IPS DF 6.9 (cell line): ENCODE measurements at regions not wholly inside any gene's neighbourhood (a gene's known extent, or its start where the extent isn't known, plus 50 kb on each side); places are given as distances from the start of the nearest gene placed in this dataset.

Source experiments
- DNase-seq: peaks from one replicate; pipeline ENCODE4 v3.0.0-alpha.2; 2013; ENCODE audit warnings: low read depth, low spot score
- H3K27ac ChIP-seq: one replicate; pipeline ENCODE4 v1.5.1; 2013; ENCODE audit warnings: low read length, control low read depth
- H3K27me3 ChIP-seq: 2 replicates; pipeline ENCODE4 v1.6.1; 2013; ENCODE audit warnings: mild to moderate bottlenecking, low read length; ENCODE audit not compliant: control insufficient read depth, insufficient read depth
- H3K36me3 ChIP-seq: 2 replicates; pipeline ENCODE4 v1.6.1; 2013; ENCODE audit warnings: low read length; ENCODE audit not compliant: control insufficient read depth, insufficient read depth
- H3K4me1 ChIP-seq: 2 replicates; pipeline ENCODE4 v1.6.1; 2013; ENCODE audit warnings: low read length; ENCODE audit not compliant: control insufficient read depth, insufficient read depth
- H3K4me3 ChIP-seq: 2 replicates; pipeline ENCODE4 v1.5.1; 2013; ENCODE audit warnings: mild to moderate bottlenecking, low read length
- H3K9me3 ChIP-seq: 2 replicates; pipeline ENCODE4 v1.6.1; 2013; ENCODE audit warnings: low read length, inconsistent platforms; ENCODE audit not compliant: control insufficient read depth, insufficient read depth
- WGBS: extraction: QIAGEN DNeasy Blood & Tissue Kit; methylation state at CpG from one replicate; pipeline ENCODE4 v1.1.7; 2013; ENCODE audit warnings: mixed read lengths, missing lambda C conversion rate; ENCODE audit not compliant: insufficient read length, insufficient coverage; 5-methylcytosine and 5-hydroxymethylcytosine counted together

GRCh38 chr6:33869826-33870423 is 66.1 kb upstream of the MLN start:
- peaks cover 6% of the 10 kb centered on the region; the same call in 1 of the 2 replicates for H3K4me1 ChIP-seq
- no peaks in the 10 kb centered on the region for H3K36me3 ChIP-seq
- no peaks in the 10 kb centered on the region for H3K27me3 ChIP-seq
- no peak overlapping the region for H3K4me3 ChIP-seq
- H3K27ac ChIP-seq = no peak overlapping the region
- no CpG with 5 or more reads among the region's 11 CpGs for WGBS
- no peak for DNase-seq
- no peaks in the 10 kb centered on the region for H3K9me3 ChIP-seq

GRCh38 chr6:33869121-33869520 is 65.3 kb upstream of the MLN start:
- Histone ChIP-seq H3K9me3 (no peaks in the 10 kb centered on the region), H3K27me3 (no peaks in the 10 kb centered on the region), H3K27ac (no peak overlapping the region), H3K4me1 (peaks cover 6% of the 10 kb centered on the region; the same call in 1 of the 2 replicates), H3K36me3 (no peaks in the 10 kb centered on the region), H3K4me3 (no peak overlapping the region)
- DNase-seq = no peak
- no CpG with 5 or more reads among the region's 5 CpGs for WGBS

GRCh38 chr6:33868141-33868540 is 64.3 kb upstream of the MLN start:
- DNase-seq = no peak
- Histone ChIP-seq H3K4me1 (peaks cover 6% of the 10 kb centered on the region; the same call in 1 of the 2 replicates), H3K4me3 (no peak overlapping the region), H3K9me3 (no peaks in the 10 kb centered on the region), H3K36me3 (no peaks in the 10 kb centered on the region), H3K27ac (no peak overlapping the region), H3K27me3 (no peaks in the 10 kb centered on the region)
- no CpG with 5 or more reads among the region's 3 CpGs for WGBS

- DNase-seq = no peak
- Histone ChIP-seq H3K27me3 (no peaks in the 10 kb centered on the region), H3K4me3 (no peak overlapping the region), H3K4me1 (0 out of 2 replicates have a peak, but pooled peaks cover 2% of the 10 kb centered on the region), H3K9me3 (no peaks in the 10 kb centered on the region), H3K36me3 (no peaks in the 10 kb centered on the region), H3K27ac (no peak overlapping the region)
- no CpG with 5 or more reads among the region's 4 CpGs for WGBS
These were observed 61.8 kb upstream of the MLN start for GRCh38 chr6:33865478-33866077.

- Histone ChIP-seq H3K4me1 (no peaks in the 10 kb centered on the region), H3K27ac (no peak overlapping the region), H3K4me3 (no peak overlapping the region), H3K9me3 (no peaks in the 10 kb centered on the region), H3K36me3 (no peaks in the 10 kb centered on the region), H3K27me3 (no peaks in the 10 kb centered on the region)
- DNase-seq = no peak
- 100% methylated on average over 2 of the region's 6 CpGs for WGBS
These were observed 60.1 kb upstream of the MLN start for GRCh38 chr6:33863723-33864440.

- WGBS = no CpG with 5 or more reads among the region's 6 CpGs
- Histone ChIP-seq H3K4me3 (no peak overlapping the region), H3K36me3 (no peaks in the 10 kb centered on the region), H3K9me3 (no peaks in the 10 kb centered on the region), H3K27ac (no peak overlapping the region), H3K27me3 (no peaks in the 10 kb centered on the region), H3K4me1 (no peaks in the 10 kb centered on the region)
- no peak for DNase-seq
These were observed 59.3 kb upstream of the MLN start for GRCh38 chr6:33863084-33863483.

- H3K27me3 ChIP-seq = no peaks in the 10 kb centered on the region
- no CpG with 5 or more reads among the region's 4 CpGs for WGBS
- DNase-seq = no peak
These were observed 58.7 kb upstream of the MLN start for GRCh38 chr6:33862536-33862935.

GRCh38 chr6:33861722-33862121 is 57.9 kb upstream of the MLN start:
- DNase-seq = no peak
- Histone ChIP-seq H3K4me3 (no peak overlapping the region), H3K36me3 (no peaks in the 10 kb centered on the region), H3K4me1 (no peaks in the 10 kb centered on the region), H3K27me3 (no peaks in the 10 kb centered on the region), H3K27ac (no peak overlapping the region), H3K9me3 (no peaks in the 10 kb centered on the region)
- no CpG with 5 or more reads among the region's 2 CpGs for WGBS

More at GRCh38 chr6:33862536-33862935, 58.7 kb upstream of the MLN start:
- Histone ChIP-seq H3K4me3 (no peak overlapping the region), H3K36me3 (no peaks in the 10 kb centered on the region), H3K4me1 (no peaks in the 10 kb centered on the region), H3K9me3 (no peaks in the 10 kb centered on the region), H3K27ac (no peak overlapping the region)

GRCh38 chr6:33860706-33861474 is 57.1 kb upstream of the MLN start:
- no peaks in the 10 kb centered on the region for H3K27me3 ChIP-seq
- H3K4me3 ChIP-seq = no peak overlapping the region
- no peaks in the 10 kb centered on the region for H3K9me3 ChIP-seq
- no peaks in the 10 kb centered on the region for H3K36me3 ChIP-seq
- no CpG with 5 or more reads among the region's 7 CpGs for WGBS
- H3K27ac ChIP-seq = no peak overlapping the region
- H3K4me1 ChIP-seq = no peaks in the 10 kb centered on the region
- no peak for DNase-seq

GRCh38 chr6:33860006-33860405 is 56.2 kb upstream of the MLN start:
- Histone ChIP-seq H3K27ac (no peak overlapping the region), H3K36me3 (no peaks in the 10 kb centered on the region), H3K9me3 (no peaks in the 10 kb centered on the region), H3K4me3 (no peak overlapping the region), H3K27me3 (no peaks in the 10 kb centered on the region), H3K4me1 (no peaks in the 10 kb centered on the region)
- WGBS = no CpG with 5 or more reads among the region's 6 CpGs
- DNase-seq = no peak
